GM12891 (cell line): ENCODE measurements at regions not wholly inside any gene's neighbourhood (a gene's known extent, or its start where the extent isn't known, plus 50 kb on each side); places are given as distances from the start of the nearest gene placed in this dataset.

Experiments
- PAX5 ChIP-seq: IDR thresholded peaks from 2 replicates; pipeline ENCODE4 v1.6.1; 2011; ENCODE audit warnings: low read length, moderate library complexity, mild to moderate bottlenecking; ENCODE audit not compliant: insufficient read depth, severe bottlenecking
- POLR2A ChIP-seq: IDR thresholded peaks from 2 replicates; pipeline ENCODE4 v1.6.1; 2011; ENCODE audit warnings: low read depth, low read length, control low read depth
- POLR2AphosphoS5 ChIP-seq: IDR thresholded peaks from 2 replicates; pipeline ENCODE4 v1.6.1; 2011; ENCODE audit warnings: low read depth, low read length, control low read depth
- POU2F2 ChIP-seq: IDR thresholded peaks from 2 replicates; pipeline ENCODE4 v1.6.1; 2011; ENCODE audit warnings: low read depth, mild to moderate bottlenecking, control low read depth, low read length, moderate library complexity
- SPI1 ChIP-seq: IDR thresholded peaks from 2 replicates; pipeline ENCODE4 v1.6.1; 2011; ENCODE audit warnings: low read depth, low read length, control low read depth
- TAF1 ChIP-seq: IDR thresholded peaks from 2 replicates; pipeline ENCODE4 v1.6.1; 2011; ENCODE audit warnings: low read depth, low read length, control low read depth

DNA sequence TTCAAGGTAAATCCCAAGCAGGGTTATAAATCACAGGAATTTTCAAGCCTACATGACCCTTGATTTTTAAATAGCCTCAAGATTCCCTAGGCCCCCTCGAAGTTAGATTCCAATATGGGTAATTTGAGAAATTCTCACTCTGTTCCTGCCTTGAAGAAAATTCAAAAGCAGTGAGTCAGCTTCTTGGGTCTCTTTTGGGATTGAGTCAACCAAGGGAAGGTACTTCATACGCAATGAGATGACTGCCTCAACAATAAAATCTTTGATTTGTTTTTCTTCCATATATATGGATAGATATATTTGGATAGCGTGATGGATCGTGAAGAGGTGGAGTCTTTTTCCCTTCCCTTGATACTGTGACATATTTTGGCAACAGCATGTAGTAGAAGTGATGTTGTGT, 180.4 kb upstream of the ATP2B1 start:
- no peak for TF ChIP-seq PAX5
- TF ChIP-seq POLR2A = no peak
- TF ChIP-seq POLR2AphosphoS5 = no peak
- TF ChIP-seq TAF1 = no peak
- no peak for TF ChIP-seq SPI1
- no peak for TF ChIP-seq POU2F2
